ENCODE measurements at regions not wholly inside any gene's neighbourhood (a gene's known extent, or its start where the extent isn't known, plus 50 kb on each side); places are given as distances from the start of the nearest gene placed in this dataset.

- no peak for DNase-seq (ENCODE audit: extremely low spot score in 2 of 2)
- H3K27ac ChIP-seq, result no peak overlapping the region
- H3K36me3 ChIP-seq, result no peaks in the 10 kb centered on the region
- H3K27me3 ChIP-seq, result no peaks in the 10 kb centered on the region
- no peak for TF ChIP-seq POLR2A (IDR thresholded peaks at IDR 0.05)
- no peak for TF ChIP-seq POLR2AphosphoS5 (IDR thresholded peaks at IDR 0.05; ENCODE audit: insufficient read depth in 1 of 2, low read depth in 1 of 2)
- no peak for TF ChIP-seq CTCF (IDR thresholded peaks at IDR 0.05)
- H3K4me3 ChIP-seq, result no peak overlapping the region
- intact Hi-C loops (cut with DNase I), result no loop called here
- H3K4me1 ChIP-seq, result peaks cover 13% of the 10 kb centered on the region
- H3K9me3 ChIP-seq, result no peaks in the 10 kb centered on the region
Observed at GRCh38 chr15:62889141-62889661, 153.3 kb upstream of the TPM1 start.

- H3K4me3 ChIP-seq, result no peak overlapping the region
- H3K36me3 ChIP-seq, result no peaks in the 10 kb centered on the region
- peak overlapping the region; percentile 31 for H3K27ac ChIP-seq
- no peaks in the 10 kb centered on the region for H3K27me3 ChIP-seq
- H3K9me3 ChIP-seq, result no peaks in the 10 kb centered on the region
- TF ChIP-seq POLR2AphosphoS5 (IDR thresholded peaks at IDR 0.05; ENCODE audit: insufficient read depth in 1 of 2, low read depth in 1 of 2) (peak in 1 of 2 donors; percentile 47), CTCF (IDR thresholded peaks at IDR 0.05) (no peak)
- DNase-seq (ENCODE audit: extremely low spot score in 2 of 2), result no peak
- H3K4me1 ChIP-seq, result peaks cover 13% of the 10 kb centered on the region
- intact Hi-C loops (cut with DNase I), result no loop called here
Observed at GRCh38 chr15:62889734-62890505, 152.6 kb upstream of the TPM1 start.

GRCh38 chr15:62894322-62895085 lies 148.0 kb upstream of the TPM1 start:
- Histone ChIP-seq H3K4me1 (peaks cover 32% of the 10 kb centered on the region), H3K27ac (no peak overlapping the region), H3K9me3 (no peaks in the 10 kb centered on the region), H3K4me3 (no peak overlapping the region), H3K36me3 (no peaks in the 10 kb centered on the region), H3K27me3 (no peaks in the 10 kb centered on the region)
- DNase-seq (ENCODE audit: extremely low spot score in 2 of 2), result no peak
- TF ChIP-seq POLR2AphosphoS5 (IDR thresholded peaks at IDR 0.05; ENCODE audit: insufficient read depth in 1 of 2, low read depth in 1 of 2), result no peak
- no peak for TF ChIP-seq POLR2A (IDR thresholded peaks at IDR 0.05)
- TF ChIP-seq CTCF (IDR thresholded peaks at IDR 0.05), result no peak
- intact Hi-C loops (cut with DNase I), result no loop called here

- TF ChIP-seq CTCF (IDR thresholded peaks at IDR 0.05), result no peak
- no peak for TF ChIP-seq POLR2A (IDR thresholded peaks at IDR 0.05)
- no peak for TF ChIP-seq POLR2AphosphoS5 (IDR thresholded peaks at IDR 0.05; ENCODE audit: insufficient read depth in 1 of 2, low read depth in 1 of 2)
- no peak overlapping the region for H3K4me3 ChIP-seq
- H3K9me3 ChIP-seq, result no peaks in the 10 kb centered on the region
- H3K27me3 ChIP-seq, result no peaks in the 10 kb centered on the region
- no peaks in the 10 kb centered on the region for H3K36me3 ChIP-seq
- intact Hi-C loops (cut with DNase I), result no loop called here
- no peak for DNase-seq (ENCODE audit: extremely low spot score in 2 of 2)
- peaks cover 33% of the 10 kb centered on the region for H3K4me1 ChIP-seq
- no peak overlapping the region for H3K27ac ChIP-seq
Observed at GRCh38 chr15:62895139-62895866, 147.2 kb upstream of the TPM1 start.
